EH (cell line): ENCODE measurements at regions not wholly inside any gene's neighbourhood (a gene's known extent, or its start where the extent isn't known, plus 50 kb on each side); places are given as distances from the start of the nearest gene placed in this dataset.

Experiments used
- DNase-seq: peaks from one replicate; pipeline ENCODE4 v3.0.0-alpha.2; 2015; ENCODE audit warnings: low read depth

- no peak for DNase-seq
Observed at GRCh38 chr1:30609336-30609998, 113.9 kb downstream of the MATN1 start.

DNA sequence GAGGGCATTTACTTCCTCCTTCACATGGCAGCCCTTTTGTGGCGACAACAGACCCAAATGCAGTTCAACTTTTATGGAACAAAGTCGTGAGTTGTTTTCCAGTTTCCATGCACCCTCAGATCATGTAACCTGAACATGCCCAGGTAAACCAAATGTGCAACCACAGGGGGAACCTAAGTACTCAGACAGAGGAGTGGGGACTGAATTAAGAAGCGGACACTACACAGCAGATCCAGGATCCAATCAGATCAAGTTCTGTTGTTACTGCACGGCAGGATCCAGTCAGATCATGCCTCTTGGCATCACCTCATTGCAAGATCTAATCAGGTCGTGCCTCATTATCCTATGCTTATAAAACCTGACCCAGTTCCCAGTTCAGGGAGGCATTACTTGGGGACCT is 115.7 kb downstream of the MATN1 start:
- no peak for DNase-seq

DNA sequence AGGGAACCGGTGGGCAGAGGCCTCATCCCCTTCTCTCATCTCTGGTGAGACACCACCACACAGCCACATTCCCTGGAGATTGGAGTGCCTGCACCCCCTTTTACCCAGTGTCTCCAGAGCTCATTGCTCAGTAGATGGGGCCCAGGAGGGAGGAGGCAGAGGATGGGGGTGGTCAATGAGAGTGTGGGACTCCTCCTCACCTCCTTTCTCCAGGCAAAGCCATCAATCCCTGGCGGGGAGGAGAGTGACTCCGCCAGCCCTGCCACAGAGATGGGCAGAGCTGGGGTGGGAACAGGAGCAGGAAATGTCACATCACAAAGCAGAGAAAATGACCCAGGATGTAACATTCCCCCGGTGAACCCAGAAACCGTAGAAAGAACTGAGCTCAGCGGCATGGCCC is 117.2 kb downstream of the MATN1 start:
- no peak for DNase-seq

GRCh38 chr1:30605441-30605920 is 117.9 kb downstream of the MATN1 start:
- DNase-seq, result no peak

DNA sequence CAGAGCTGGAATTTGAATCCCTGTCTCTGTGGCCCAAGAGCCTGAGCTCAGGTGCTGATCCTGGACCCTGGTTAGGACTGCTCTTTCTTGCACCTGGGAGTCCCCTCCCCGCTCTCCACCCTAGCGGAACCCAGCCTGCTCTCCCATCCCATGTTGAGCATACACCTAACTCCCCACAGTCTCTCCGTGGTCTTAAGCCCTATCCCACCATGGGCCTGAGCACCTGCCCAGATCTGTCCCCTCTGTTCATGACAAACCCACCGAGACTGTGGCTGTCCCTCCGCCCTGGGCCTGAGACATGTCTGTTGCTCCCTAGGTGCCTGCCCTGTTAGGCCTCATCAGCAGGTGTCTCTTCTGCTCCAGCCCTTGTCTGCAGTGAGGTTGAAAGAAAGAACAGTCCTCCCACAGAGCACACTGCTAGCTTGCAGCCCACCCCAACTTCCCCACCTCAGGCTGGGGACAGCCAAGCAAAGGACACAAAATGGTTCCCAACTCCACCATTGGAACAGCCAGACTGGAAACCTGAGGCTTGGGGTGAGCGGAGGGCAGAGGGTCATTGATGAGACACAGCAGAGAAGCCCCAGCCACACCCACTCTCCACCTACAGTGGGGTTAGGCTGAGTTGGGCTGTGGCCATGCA is 118.5 kb downstream of the MATN1 start:
- no peak for DNase-seq

- DNase-seq, result no peak
Observed at GRCh38 chr1:30603081-30603858, 120.1 kb downstream of the MATN1 start.

- peak; percentile 5 for DNase-seq
Observed at GRCh38 chr1:30601316-30602085, 121.9 kb downstream of the MATN1 start.

DNA sequence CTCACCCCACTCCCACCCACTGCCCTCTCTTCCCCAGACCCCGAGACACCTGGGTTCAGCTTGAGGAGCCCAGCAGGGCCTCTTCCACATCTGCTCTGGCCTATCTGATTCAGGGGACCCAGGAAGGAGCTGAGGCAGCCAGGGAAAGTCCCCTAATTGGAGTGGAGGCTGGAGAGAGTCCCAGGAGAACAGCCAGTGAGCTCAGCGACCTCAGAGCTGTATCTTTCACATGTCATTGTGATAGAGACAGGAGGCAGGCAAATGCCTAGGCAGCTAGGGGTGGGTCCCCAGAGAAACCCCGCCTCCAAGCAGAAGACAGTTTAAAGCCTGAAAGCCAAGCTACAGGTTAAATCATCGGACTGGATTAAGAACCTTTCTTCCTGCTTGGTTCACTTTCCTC is 122.7 kb downstream of the MATN1 start:
- DNase-seq, result no peak

- no peak for DNase-seq
Observed at GRCh38 chr1:30600258-30600657, 123.1 kb downstream of the MATN1 start.

DNA sequence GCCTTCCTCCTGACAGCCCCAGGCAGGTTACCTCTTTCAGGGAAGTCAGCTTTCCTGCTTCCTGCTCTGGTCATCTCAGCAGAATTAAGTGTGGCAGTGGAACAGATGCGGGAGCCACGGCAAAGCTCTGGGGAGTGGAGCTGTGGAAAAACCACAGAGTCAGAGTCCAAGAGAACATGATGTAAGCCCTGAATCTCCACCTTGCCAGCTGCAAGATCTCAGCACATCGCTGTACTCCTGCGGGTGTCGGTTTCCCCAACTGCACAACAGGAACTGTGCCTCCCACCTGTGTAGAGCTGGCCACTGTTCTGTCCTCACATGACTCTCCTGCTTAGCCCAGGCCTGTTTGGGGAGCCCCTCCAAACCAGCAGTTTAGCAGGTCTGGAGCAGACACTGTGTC is 123.7 kb downstream of the MATN1 start:
- no peak for DNase-seq

- DNase-seq, result no peak
Observed at GRCh38 chr1:30598571-30599114, 124.7 kb downstream of the MATN1 start.

GRCh38 chr1:30597711-30598110 is 125.7 kb downstream of the MATN1 start:
- DNase-seq, result no peak

GRCh38 chr1:30596891-30597290 is 126.5 kb downstream of the MATN1 start:
- no peak for DNase-seq

DNA sequence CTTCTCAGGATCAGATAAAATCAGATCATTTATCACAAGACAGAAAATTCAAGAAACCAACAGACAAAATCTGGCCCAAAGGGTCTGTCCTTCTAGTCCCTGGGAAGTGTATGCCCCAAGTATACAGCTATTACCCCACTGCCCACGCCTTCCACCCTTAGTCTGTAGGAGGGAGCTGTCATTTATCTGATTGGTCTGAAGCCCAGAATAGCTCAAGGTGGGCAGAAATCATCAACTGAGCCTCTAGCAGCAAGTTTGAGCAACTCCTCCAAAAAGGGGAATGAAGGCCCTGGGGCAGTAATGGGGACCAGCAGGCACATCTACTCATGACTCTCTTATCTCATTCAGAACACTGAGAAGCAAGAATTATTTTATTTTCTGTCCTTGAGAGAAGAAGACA is 126.9 kb downstream of the MATN1 start:
- no peak for DNase-seq

DNA sequence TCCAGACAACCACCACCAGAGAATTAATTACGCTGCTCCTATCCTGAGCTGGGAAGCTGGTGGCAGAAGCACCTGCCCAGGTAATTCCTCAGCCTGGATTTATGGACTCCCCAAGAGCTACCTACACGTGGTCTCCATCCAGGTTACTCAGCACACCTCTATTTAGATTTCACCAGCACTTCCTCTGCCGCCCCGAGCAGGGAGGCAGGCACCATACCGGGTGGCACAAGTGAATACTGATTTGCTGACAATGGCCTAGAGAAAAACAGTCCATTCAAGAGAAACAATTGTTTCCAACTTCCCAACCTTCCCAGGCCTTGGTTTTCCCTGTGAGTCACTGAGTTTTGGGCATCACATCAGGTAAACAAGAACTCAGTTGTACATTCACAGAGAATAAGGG is 134.3 kb downstream of the MATN1 start:
- no peak for DNase-seq

DNA sequence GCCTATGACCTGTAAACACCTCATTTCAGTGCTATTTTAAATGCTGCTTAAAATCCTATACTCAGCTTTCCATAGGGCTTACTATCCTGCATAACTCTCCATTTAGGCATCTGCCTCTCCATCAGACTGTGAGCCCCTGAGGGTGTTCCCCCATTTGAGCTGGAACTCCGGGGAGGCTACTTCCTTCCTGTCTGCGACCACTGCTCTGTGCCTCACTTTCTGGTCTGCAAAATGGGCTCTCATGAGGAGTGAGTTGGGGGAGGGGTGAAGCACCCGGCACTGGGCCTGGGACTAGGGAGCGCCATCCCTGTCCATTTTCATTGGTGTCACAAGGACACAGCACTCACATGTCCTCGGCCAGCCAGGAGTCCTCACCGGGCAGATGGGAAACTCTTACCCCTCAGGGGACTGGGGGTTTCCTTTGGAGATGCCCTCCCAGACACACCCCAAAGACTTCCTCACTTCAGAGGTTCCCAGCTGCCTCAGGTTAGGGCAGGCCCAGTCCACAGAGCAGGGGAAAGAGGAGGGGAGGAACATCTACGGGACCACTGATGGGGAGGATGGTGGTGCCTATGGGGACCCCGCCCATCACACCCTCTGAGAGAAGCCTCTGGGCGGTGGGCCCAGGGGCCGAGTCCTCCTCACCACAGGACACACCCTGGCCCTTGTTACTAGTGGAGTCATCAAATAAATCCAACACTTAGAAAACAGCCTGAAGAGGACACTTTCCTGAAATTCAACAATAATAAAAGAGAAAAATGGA is 134.9 kb downstream of the MATN1 start:
- no peak for DNase-seq

GRCh38 chr1:30586671-30587070 is 136.7 kb downstream of the MATN1 start:
- no peak for DNase-seq

- no peak for DNase-seq
Observed at GRCh38 chr1:30579580-30579979, 143.8 kb downstream of the MATN1 start.

GRCh38 chr1:30575066-30575465 is 148.3 kb downstream of the MATN1 start:
- no peak for DNase-seq

DNA sequence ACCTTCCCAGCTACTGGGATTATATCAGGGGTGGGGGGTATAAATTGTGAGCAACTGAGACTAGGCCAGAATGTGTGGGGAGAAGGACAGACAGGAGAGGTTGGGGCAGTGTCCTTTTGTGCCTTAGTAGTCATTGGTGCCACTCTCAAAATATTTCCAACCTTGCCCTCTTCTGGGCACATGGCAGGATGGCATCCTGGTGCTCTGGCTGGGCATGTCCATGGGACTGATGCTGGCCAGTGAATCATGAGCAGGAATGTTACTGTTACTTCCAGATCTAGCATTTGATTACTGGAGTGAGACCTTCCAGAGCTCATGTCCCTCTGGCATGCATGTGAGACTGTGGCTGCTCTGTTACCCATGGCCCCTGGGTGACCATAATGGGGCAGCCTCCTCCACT is 151.2 kb downstream of the MATN1 start:
- peak; percentile 36 for DNase-seq

GRCh38 chr1:30571380-30571779 is 152.0 kb downstream of the MATN1 start:
- no peak for DNase-seq
